ENCODE measurements at regions not wholly inside any gene's neighbourhood (a gene's known extent, or its start where the extent isn't known, plus 50 kb on each side); places are given as distances from the start of the nearest gene placed in this dataset. TPM values are rescaled to one million over a fixed set of nuclear protein-coding genes. Genes with fewer than 3 reads are reported as not detected.

- peak in 1 of 3 donors; percentile 18 for DNase-seq (ENCODE audit: low read depth in 2 of 3, low spot score in 2 of 3)
Observed at GRCh38 chr2:57962861-57963260, 83.7 kb upstream of the VRK2 start.

DNA sequence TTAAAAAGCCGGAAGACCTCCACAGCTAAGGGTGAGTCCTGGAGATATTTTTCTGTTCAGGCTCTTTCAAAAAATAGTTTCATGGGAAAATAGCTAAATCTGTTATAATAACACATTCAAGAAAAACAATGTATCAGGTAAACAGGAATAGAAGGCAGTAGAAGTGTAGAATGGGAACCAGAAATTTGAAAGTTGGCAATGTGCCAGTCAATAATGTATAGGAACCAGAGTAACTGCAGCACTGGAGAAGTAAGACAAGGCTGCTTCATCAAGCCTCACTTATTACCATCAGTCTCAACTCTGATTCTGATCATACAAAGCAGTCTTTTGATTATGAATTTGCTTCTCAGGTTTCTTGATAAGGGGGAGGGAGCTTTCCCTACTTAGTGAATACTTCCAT, 81.4 kb upstream of the VRK2 start:
- DNase-seq (ENCODE audit: low read depth in 2 of 3, low spot score in 2 of 3) = no peak

DNA sequence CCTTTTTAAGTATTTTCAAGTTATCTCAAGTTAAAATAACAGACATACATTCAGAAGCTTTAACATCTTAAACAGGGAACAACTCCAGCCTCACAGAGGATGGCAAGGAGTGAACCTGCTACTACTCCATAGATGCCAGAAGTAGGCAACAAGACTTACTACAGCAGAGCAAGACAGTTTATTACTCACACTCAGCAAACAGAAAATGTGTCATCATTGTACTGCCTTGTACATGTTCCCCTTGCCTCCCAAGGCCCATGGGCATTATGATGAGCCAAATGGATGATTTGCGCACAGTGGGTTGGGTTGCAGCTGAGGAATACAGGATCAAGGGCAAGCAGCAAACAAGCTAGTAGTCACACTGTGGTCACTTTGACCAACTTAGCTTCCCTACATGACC, 80.6 kb upstream of the VRK2 start:
- DNase-seq (ENCODE audit: low read depth in 2 of 3, low spot score in 2 of 3) = no peak

DNA sequence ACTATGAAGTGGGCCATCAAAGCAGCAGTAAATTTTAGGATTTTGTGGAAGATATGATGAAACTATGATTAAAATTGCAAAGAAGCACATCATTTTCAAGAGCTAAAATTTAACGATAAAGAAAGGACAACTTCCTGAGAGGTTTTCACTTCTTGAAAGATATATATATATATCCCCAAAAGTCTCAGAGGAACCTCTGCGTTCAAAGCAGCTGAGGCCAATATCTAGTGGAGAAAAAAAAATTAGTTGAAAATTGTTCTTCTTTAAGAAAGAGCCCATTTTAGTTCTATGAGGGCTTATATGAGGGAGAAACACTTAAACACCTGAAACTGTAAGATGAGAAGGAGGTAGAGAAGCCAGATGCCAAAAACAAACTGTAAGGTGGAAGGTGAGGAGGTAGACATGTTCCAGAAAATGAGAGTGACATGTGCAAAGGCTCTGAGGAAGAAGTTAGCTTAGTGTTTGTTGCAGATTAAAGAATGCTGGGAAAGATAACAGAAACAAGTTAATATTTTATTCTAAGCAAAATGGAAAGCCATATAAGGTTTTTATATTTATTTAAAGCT, 72.9 kb upstream of the VRK2 start:
- no peak for DNase-seq (ENCODE audit: low read depth in 2 of 3, low spot score in 2 of 3)

GRCh38 chr2:57979158-57979557, 67.4 kb upstream of the VRK2 start:
- no peak for DNase-seq (ENCODE audit: low read depth in 2 of 3, low spot score in 2 of 3)

GRCh38 chr2:57981083-57981768, 65.4 kb upstream of the VRK2 start:
- no peak for DNase-seq (ENCODE audit: low read depth in 2 of 3, low spot score in 2 of 3)

DNA sequence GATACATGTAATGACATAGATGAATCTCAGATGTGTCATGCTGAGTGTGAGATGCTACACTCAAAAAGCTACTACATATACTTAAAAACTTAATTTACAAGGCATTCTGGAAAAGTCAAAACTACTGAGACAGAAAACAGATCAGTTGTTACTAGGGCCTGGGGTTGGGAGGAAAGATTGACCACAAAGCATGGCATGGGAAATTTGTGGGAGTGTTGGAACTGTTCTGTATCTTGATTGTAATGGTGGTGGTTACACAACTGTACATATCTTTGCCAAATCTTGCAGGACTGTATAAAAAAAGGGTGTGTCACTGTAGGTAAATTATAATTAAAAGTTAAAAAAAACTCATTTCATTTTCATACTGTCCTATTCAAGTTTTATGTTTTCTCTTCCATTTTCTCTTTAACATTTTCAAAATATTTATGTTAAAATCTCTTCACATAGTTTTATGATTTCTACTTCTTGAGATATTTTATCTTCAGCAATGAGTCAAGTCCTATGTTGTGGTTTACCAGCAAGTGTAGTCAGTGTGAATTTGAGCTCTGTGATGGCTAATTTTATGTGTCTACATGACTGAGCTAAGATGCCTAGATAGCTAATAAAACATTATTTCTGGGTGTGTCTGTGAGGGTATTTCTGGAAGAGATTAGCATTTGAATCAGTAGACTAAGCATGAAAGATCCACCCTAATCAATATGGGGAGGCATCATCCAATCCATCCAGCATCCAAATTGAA, 58.6 kb upstream of the VRK2 start:
- DNase-seq (ENCODE audit: low read depth in 2 of 3, low spot score in 2 of 3) = no peak

GRCh38 chr2:57990118-57990725, 56.4 kb upstream of the VRK2 start:
- DNase-seq (ENCODE audit: low read depth in 2 of 3, low spot score in 2 of 3) = no peak

Small RNA genes in the stretch of these regions (small RNA-seq; reads per million reads assigned to genes)
- gene PPIAP63 = not detected
- gene RF00592 = not detected

All from hematopoietic multipotent progenitor cell (in vitro differentiated cells).